T-helper 1 cell treated with Interleukin-12 subunit alpha and Interleukin-12 subunit beta and Interleukin-4 antibody, amounts not matched to agents 30 μg/mL and 1 μg/mL, for 36 hours (primary cell): ENCODE measurements at regions not wholly inside any gene's neighbourhood (a gene's known extent, or its start where the extent isn't known, plus 50 kb on each side); places are given as distances from the start of the nearest gene placed in this dataset.
"Not testable (repeated sequence)": the region's sequence is repeated elsewhere in the genome, so short reads cannot be mapped to it uniquely, and the experiment has no call there.

Experiments used
- H3K27ac Mint-ChIP-seq: one replicate; pipeline ENCODE4 v1.8.0; 2021; ENCODE audit warnings: mild to moderate bottlenecking, mixed read lengths
- H3K27me3 Mint-ChIP-seq: one replicate; pipeline ENCODE4 v1.8.0; 2021; ENCODE audit warnings: low read depth, mixed read lengths
- H3K36me3 Mint-ChIP-seq: one replicate; pipeline ENCODE4 v1.8.0; 2021; ENCODE audit warnings: low read depth, mixed read lengths
- H3K4me1 Mint-ChIP-seq: one replicate; pipeline ENCODE4 v1.8.0; 2021; ENCODE audit warnings: low read depth, mixed read lengths
- H3K4me3 Mint-ChIP-seq: one replicate; pipeline ENCODE4 v1.8.0; 2021; ENCODE audit warnings: mild to moderate bottlenecking, moderate library complexity, mixed read lengths
- H3K9me3 Mint-ChIP-seq: one replicate; pipeline ENCODE4 v1.8.0; 2021; ENCODE audit warnings: mixed read lengths

DNA sequence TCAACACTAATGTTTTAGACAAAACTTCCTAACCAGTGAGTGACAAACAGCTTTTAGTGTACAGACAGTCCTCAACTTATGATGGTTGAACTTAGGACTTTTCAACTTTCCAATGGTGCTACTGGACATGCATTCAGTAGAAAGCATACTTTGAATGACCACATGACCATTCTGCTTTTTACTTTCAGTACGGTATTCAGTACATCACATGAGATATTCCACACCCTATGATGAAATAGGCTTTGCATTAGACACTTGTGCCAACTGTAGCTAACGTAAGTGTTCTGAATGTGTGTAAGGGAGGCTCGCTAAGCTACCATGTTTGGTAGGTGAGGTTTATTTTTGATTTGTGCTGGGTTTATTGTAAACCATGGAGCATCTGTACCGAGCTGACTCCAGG lies 113.7 kb downstream of the WNT7A start:
- H3K27me3 Mint-ChIP-seq, result no peaks in the 10 kb centered on the region

GRCh38 chr3:13764161-13764560 lies 115.7 kb downstream of the WNT7A start:
- no peaks in the 10 kb centered on the region for H3K27me3 Mint-ChIP-seq
- no peaks in the 10 kb centered on the region for H3K4me1 Mint-ChIP-seq
- no peaks in the 10 kb centered on the region for H3K36me3 Mint-ChIP-seq
- H3K27ac Mint-ChIP-seq, result no peak overlapping the region
- H3K9me3 Mint-ChIP-seq, result peaks cover 7% of the 10 kb centered on the region
- no peak overlapping the region for H3K4me3 Mint-ChIP-seq

More for the DNA sequence above, 113.7 kb downstream of the WNT7A start:
- H3K36me3 Mint-ChIP-seq, result no peaks in the 10 kb centered on the region
- no peak overlapping the region for H3K4me3 Mint-ChIP-seq
- H3K9me3 Mint-ChIP-seq, result peaks cover 6% of the 10 kb centered on the region
- peaks cover 4% of the 10 kb centered on the region for H3K4me1 Mint-ChIP-seq
- no peak overlapping the region for H3K27ac Mint-ChIP-seq

DNA sequence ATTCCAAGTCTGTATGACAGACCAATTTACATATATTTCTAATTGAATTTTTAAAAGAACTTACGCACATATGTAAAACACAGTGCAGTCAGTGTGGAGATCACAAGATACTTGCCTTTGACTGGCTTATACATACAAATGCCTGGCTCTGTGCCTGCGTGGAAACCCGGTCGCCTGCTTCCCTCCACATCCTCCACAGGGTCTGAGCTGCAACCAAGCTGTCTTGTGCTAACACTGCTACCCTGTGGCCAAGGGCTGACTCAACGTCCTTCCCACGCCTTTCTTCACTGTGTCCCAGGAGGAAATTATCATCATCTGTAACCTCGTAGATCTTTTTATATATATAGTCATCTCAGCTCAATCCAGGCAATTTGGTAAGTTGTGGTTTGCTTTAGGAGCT lies 117.0 kb downstream of the WNT7A start:
- Mint-ChIP-seq H3K27ac (no peak overlapping the region), H3K9me3 (peaks cover 7% of the 10 kb centered on the region), H3K36me3 (no peaks in the 10 kb centered on the region), H3K4me3 (no peak overlapping the region), H3K27me3 (peaks cover 2% of the 10 kb centered on the region), H3K4me1 (no peaks in the 10 kb centered on the region)

DNA sequence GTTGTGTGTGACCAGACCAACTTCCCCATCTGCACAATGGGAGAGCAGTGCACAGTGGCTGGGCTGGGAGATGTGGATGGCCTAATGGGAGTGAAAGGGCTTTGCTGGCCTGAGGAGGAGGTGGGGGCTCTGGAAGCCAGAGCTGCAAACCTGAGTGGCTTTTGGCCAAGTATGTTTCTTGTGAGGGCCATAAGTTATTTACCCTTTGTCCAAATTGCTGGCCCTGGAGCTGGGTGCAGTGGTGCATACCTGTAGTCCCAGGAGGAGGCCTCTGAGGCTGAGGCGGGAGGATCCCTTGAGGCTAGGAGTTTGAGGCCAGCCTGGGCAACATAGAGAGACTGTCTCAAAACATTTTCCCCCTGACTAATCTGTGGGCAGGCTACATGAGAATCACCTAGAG lies 129.1 kb downstream of the WNT7A start:
- peaks cover 6% of the 10 kb centered on the region for H3K9me3 Mint-ChIP-seq
- H3K27me3 Mint-ChIP-seq, result no peaks in the 10 kb centered on the region

GRCh38 chr3:13750215-13750614 lies 129.7 kb downstream of the WNT7A start:
- H3K9me3 Mint-ChIP-seq, result peaks cover 3% of the 10 kb centered on the region
- no peak overlapping the region for H3K4me3 Mint-ChIP-seq
- H3K36me3 Mint-ChIP-seq, result no peaks in the 10 kb centered on the region
- H3K27ac Mint-ChIP-seq, result no peak overlapping the region
- no peaks in the 10 kb centered on the region for H3K27me3 Mint-ChIP-seq
- H3K4me1 Mint-ChIP-seq, result no peaks in the 10 kb centered on the region

More for the DNA sequence above, 129.1 kb downstream of the WNT7A start:
- H3K36me3 Mint-ChIP-seq, result no peaks in the 10 kb centered on the region
- no peak overlapping the region for H3K27ac Mint-ChIP-seq
- no peak overlapping the region for H3K4me3 Mint-ChIP-seq
- no peaks in the 10 kb centered on the region for H3K4me1 Mint-ChIP-seq

- Mint-ChIP-seq H3K36me3 (no peaks in the 10 kb centered on the region), H3K27me3 (no peaks in the 10 kb centered on the region), H3K4me3 (no peak overlapping the region), H3K27ac (no peak overlapping the region), H3K9me3 (peaks cover 2% of the 10 kb centered on the region), H3K4me1 (no peaks in the 10 kb centered on the region)
Measured at GRCh38 chr3:13749063-13749764, 130.7 kb downstream of the WNT7A start.

DNA sequence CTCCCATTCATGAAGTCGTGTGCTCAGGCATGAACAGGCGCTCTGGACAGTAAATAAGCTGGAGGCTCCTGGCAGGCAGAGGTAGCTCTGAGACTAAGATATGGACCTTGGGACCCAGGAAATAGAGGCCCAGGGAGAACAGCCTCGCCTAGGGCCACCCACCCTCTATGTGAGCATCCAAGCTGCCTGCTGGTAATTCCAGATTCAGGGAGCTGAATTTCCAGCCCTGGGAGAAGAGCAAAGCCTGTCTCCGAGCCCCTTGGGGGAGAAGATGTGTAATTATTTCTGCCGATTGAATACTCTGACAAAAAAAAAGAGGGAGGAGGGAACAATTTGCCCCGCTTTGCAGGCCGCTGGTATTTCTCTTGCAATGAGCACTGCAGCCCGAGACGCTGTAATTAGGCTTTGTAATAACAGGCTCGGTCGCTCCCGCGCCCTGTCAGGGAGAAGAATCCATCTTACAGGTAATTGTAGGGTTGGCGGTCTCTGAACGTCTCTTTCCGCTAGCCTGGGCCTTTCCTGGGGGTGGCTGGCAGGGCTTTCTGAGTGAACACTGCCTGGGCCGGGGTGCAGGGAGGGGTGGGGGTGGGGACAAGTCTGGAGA lies 131.5 kb downstream of the WNT7A start:
- H3K9me3 Mint-ChIP-seq, result peaks cover 5% of the 10 kb centered on the region
- no peaks in the 10 kb centered on the region for H3K4me1 Mint-ChIP-seq
- no peaks in the 10 kb centered on the region for H3K36me3 Mint-ChIP-seq
- H3K4me3 Mint-ChIP-seq, result no peak overlapping the region
- no peak overlapping the region for H3K27ac Mint-ChIP-seq
- H3K27me3 Mint-ChIP-seq, result no peaks in the 10 kb centered on the region

- H3K9me3 Mint-ChIP-seq, result peaks cover 7% of the 10 kb centered on the region
- no peaks in the 10 kb centered on the region for H3K36me3 Mint-ChIP-seq
- H3K27ac Mint-ChIP-seq, result no peak overlapping the region
- no peaks in the 10 kb centered on the region for H3K4me1 Mint-ChIP-seq
- no peak overlapping the region for H3K4me3 Mint-ChIP-seq
- H3K27me3 Mint-ChIP-seq, result no peaks in the 10 kb centered on the region
Measured at GRCh38 chr3:13747627-13748026, 132.2 kb downstream of the WNT7A start.

- Mint-ChIP-seq H3K4me3 (no peak overlapping the region), H3K9me3 (peaks cover 14% of the 10 kb centered on the region), H3K4me1 (no peaks in the 10 kb centered on the region), H3K36me3 (no peaks in the 10 kb centered on the region), H3K27me3 (no peaks in the 10 kb centered on the region), H3K27ac (no peak overlapping the region)
Measured at GRCh38 chr3:13746385-13746784, 133.5 kb downstream of the WNT7A start.

DNA sequence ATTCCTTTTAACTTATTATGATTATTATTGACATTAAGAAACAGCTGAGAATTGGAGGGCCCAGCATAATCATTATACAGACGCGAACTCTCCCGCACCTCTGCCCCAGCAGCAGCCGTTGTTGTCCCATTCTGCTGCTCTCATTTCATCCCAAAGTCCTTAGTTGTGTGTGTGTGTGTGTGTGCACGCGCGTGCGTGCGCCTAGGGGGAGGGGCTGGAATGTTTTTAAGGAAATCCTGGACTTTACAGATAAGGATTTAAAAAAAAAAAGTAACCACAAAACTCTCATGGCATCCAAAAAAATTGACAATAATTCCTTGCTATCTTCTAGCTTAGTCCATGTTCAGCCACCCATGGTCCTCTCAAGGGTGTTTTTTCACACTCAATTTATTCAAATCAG lies 134.2 kb downstream of the WNT7A start:
- no peaks in the 10 kb centered on the region for H3K36me3 Mint-ChIP-seq
- no peak overlapping the region for H3K27ac Mint-ChIP-seq
- H3K4me1 Mint-ChIP-seq, result no peaks in the 10 kb centered on the region
- H3K4me3 Mint-ChIP-seq, result no peak overlapping the region
- H3K9me3 Mint-ChIP-seq, result peaks cover 14% of the 10 kb centered on the region
- no peaks in the 10 kb centered on the region for H3K27me3 Mint-ChIP-seq

- H3K36me3 Mint-ChIP-seq, result no peaks in the 10 kb centered on the region
- H3K27me3 Mint-ChIP-seq, result peaks cover 7% of the 10 kb centered on the region
- peaks cover 17% of the 10 kb centered on the region for H3K9me3 Mint-ChIP-seq
- H3K27ac Mint-ChIP-seq, result no peak overlapping the region
- H3K4me3 Mint-ChIP-seq, result no peak overlapping the region
- H3K4me1 Mint-ChIP-seq, result no peaks in the 10 kb centered on the region
Measured at GRCh38 chr3:13740795-13741194, 139.1 kb downstream of the WNT7A start.

DNA sequence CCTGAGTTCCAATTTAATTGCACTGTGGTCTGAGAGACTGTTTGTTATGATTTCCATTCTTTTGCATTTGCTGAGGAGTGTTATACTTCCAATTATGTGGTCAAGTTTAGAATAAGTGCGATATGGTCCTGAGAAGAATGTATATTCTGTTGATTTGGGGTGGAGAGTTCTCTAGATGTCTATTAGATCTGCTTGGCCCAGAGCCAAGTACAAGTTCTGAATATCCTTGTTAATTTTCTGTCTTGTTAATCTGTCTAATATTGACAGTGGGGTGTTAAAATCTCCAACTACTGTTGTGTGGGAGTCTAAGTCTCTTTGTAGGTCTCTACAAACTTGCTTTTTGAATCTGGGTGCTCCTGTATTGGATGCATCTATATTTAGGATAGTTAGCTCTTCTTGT lies 146.1 kb downstream of the WNT7A start:
- not testable (repeated sequence) for H3K36me3 Mint-ChIP-seq, H3K4me3 Mint-ChIP-seq, H3K9me3 Mint-ChIP-seq, H3K27ac Mint-ChIP-seq, H3K4me1 Mint-ChIP-seq
- H3K27me3 Mint-ChIP-seq, result peaks cover 11% of the 10 kb centered on the region

GRCh38 chr3:13728487-13728886 lies 151.4 kb downstream of the WNT7A start:
- Mint-ChIP-seq H3K9me3 (no peaks in the 10 kb centered on the region), H3K27me3 (peaks cover 18% of the 10 kb centered on the region), H3K4me1 (no peaks in the 10 kb centered on the region), H3K27ac (no peak overlapping the region), H3K36me3 (no peaks in the 10 kb centered on the region), H3K4me3 (no peak overlapping the region)

GRCh38 chr3:13727890-13728289 lies 152.0 kb downstream of the WNT7A start:
- no peaks in the 10 kb centered on the region for H3K36me3 Mint-ChIP-seq
- H3K27ac Mint-ChIP-seq, result no peak overlapping the region
- no peaks in the 10 kb centered on the region for H3K4me1 Mint-ChIP-seq
- peaks cover 21% of the 10 kb centered on the region for H3K27me3 Mint-ChIP-seq
- no peaks in the 10 kb centered on the region for H3K9me3 Mint-ChIP-seq
- H3K4me3 Mint-ChIP-seq, result no peak overlapping the region

DNA sequence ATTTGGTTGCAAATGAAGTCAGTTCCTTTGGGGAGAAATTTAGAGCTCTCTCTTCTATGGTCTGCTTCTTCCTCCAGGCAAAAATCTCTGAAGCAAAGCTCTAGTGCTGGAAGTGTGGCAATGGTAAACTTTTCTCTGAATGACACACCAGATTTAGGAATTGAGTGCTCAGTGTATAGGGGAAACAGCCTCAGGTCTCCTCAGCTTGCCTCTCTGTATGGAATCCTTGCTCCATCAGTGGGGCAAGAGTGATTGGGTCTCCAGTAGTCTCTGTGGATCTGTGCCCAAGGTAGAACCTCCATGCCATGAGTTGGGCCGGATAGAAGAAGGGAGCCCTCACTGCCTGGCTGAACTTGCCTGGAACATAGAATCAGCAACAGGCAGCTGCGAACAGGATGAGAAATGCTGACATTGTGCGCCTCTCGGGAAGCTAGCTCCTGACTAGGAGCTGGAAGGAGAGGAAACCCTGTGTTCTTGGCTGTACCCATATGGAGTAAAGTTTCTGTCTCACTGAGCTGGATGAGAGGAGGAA lies 156.1 kb downstream of the WNT7A start:
- no peak overlapping the region for H3K27ac Mint-ChIP-seq
- H3K9me3 Mint-ChIP-seq, result no peaks in the 10 kb centered on the region
- H3K4me1 Mint-ChIP-seq, result no peaks in the 10 kb centered on the region
- H3K36me3 Mint-ChIP-seq, result no peaks in the 10 kb centered on the region
- no peak overlapping the region for H3K4me3 Mint-ChIP-seq
- H3K27me3 Mint-ChIP-seq, result peaks cover 27% of the 10 kb centered on the region
